WTC11 (cell line): ENCODE measurements at regions not wholly inside any gene's neighbourhood (a gene's known extent, or its start where the extent isn't known, plus 50 kb on each side); places are given as distances from the start of the nearest gene placed in this dataset.

Experiments used
- ATAC-seq: fragments of 200-7000 bp; cut with Tn5 transposase; 2 replicates; pipeline ENCODE4 v1.10.0; 2021; ENCODE audit warnings: mild to moderate bottlenecking, moderate library complexity
- CTCF ChIA-PET: fragments of 300-600 bp; sonication (Branson Sonifier 250); formaldehyde crosslinking; loops from one replicate; lab custom pipeline; 2021; ENCODE audit warnings: antibody characterized with exemption; lab: Charles Lee
- POLR2A ChIA-PET: fragments of 350-600 bp; sonication (Branson Sonifier 250); formaldehyde crosslinking; loops from one replicate; lab custom pipeline; 2021; ENCODE audit warnings: antibody characterized with exemption; lab: Charles Lee
- DNase-seq: peaks from one replicate; pipeline ENCODE4 v3.0.0; 2021; ENCODE audit warnings: low spot score
- H3K27ac Mint-ChIP-seq: 2 replicates; pipeline ENCODE4 v1.8.0; 2021; ENCODE audit warnings: mixed read lengths
- H3K27me3 Mint-ChIP-seq: 2 replicates; pipeline ENCODE4 v1.8.0; 2021; ENCODE audit warnings: low read depth, mild to moderate bottlenecking, moderate library complexity, mixed read lengths
- H3K36me3 Mint-ChIP-seq: 2 replicates; pipeline ENCODE4 v1.8.0; 2021; ENCODE audit warnings: mixed read lengths
- H3K4me1 Mint-ChIP-seq: 2 replicates; pipeline ENCODE4 v1.8.0; 2022; ENCODE audit warnings: mixed read lengths
- H3K4me3 Mint-ChIP-seq: 2 replicates; pipeline ENCODE4 v1.8.0; 2021; ENCODE audit warnings: mild to moderate bottlenecking, moderate library complexity, mixed read lengths
- H3K9me3 Mint-ChIP-seq: 2 replicates; pipeline ENCODE4 v1.8.0; 2021; ENCODE audit warnings: mixed read lengths
- ATF3 ChIP-seq: sonication (generic); formaldehyde crosslinking; conservative IDR thresholded peaks from 2 replicates; pipeline ENCODE4 v1.8.1; 2022; ENCODE audit warnings: mild to moderate bottlenecking, missing genetic modification reagents
- ETV6 ChIP-seq: sonication (generic); formaldehyde crosslinking; IDR thresholded peaks from 2 replicates; pipeline ENCODE4 v1.8.1; 2022; ENCODE audit warnings: mild to moderate bottlenecking, missing genetic modification reagents
- FOXP1 ChIP-seq: sonication (generic); formaldehyde crosslinking; IDR thresholded peaks from 2 replicates; pipeline ENCODE4 v1.8.0; 2022; ENCODE audit warnings: missing genetic modification reagents, mild to moderate bottlenecking, moderate library complexity, borderline replicate concordance
- GRHL2 ChIP-seq: fragments of 250-450 bp; sonication (Bioruptor Pico); IDR thresholded peaks from 2 replicates; pipeline ENCODE4 v1.8.0; 2022; ENCODE audit warnings: mild to moderate bottlenecking, moderate library complexity; ENCODE audit not compliant: insufficient replicate concordance, severe bottlenecking
- GTF2I ChIP-seq: fragments of 250-450 bp; sonication (Bioruptor Pico); conservative IDR thresholded peaks from 2 replicates; pipeline ENCODE4 v1.4.0; 2021; ENCODE audit warnings: mild to moderate bottlenecking
- IRF2 ChIP-seq: sonication (generic); formaldehyde crosslinking; IDR thresholded peaks from 2 replicates; pipeline ENCODE4 v1.8.0; 2022; ENCODE audit warnings: low read depth, missing genetic modification reagents, borderline replicate concordance
- JAZF1 ChIP-seq: fragments of 250-450 bp; sonication (Bioruptor Pico); IDR thresholded peaks from 2 replicates; pipeline ENCODE4 v1.9.0; 2021; ENCODE audit warnings: moderate library complexity, mild to moderate bottlenecking, inconsistent platforms
- SOX15 ChIP-seq: fragments of 250-450 bp; sonication (Bioruptor Pico); IDR thresholded peaks from 2 replicates; pipeline ENCODE4 v1.9.0; 2021; ENCODE audit warnings: mild to moderate bottlenecking
- SP1 ChIP-seq: sonication (generic); formaldehyde crosslinking; conservative IDR thresholded peaks from 2 replicates; pipeline ENCODE4 v1.8.1; 2022; ENCODE audit warnings: missing genetic modification reagents
- TEAD1 ChIP-seq: sonication (generic); formaldehyde crosslinking; IDR thresholded peaks from 2 replicates; pipeline ENCODE4 v1.8.0; 2022; ENCODE audit warnings: mild to moderate bottlenecking, missing genetic modification reagents
- TEAD4 ChIP-seq: sonication (generic); formaldehyde crosslinking; IDR thresholded peaks from 2 replicates; pipeline ENCODE4 v1.8.0; 2022; ENCODE audit warnings: mild to moderate bottlenecking, missing genetic modification reagents
- ZBTB21 ChIP-seq: sonication (generic); formaldehyde crosslinking; IDR thresholded peaks from 2 replicates; pipeline ENCODE4 v1.8.1; 2023; ENCODE audit warnings: mild to moderate bottlenecking, missing genetic modification reagents, borderline replicate concordance
- ZBTB43 ChIP-seq: sonication (generic); formaldehyde crosslinking; IDR thresholded peaks from 2 replicates; pipeline ENCODE4 v1.8.1; 2023; ENCODE audit warnings: mild to moderate bottlenecking, missing genetic modification reagents
- ZNF263 ChIP-seq: sonication (generic); formaldehyde crosslinking; IDR thresholded peaks from 2 replicates; pipeline ENCODE4 v1.8.1; 2022; ENCODE audit warnings: low read depth, mild to moderate bottlenecking, moderate library complexity, missing genetic modification reagents
- ZNF317 ChIP-seq: sonication (generic); formaldehyde crosslinking; IDR thresholded peaks from 2 replicates; pipeline ENCODE4 v1.8.1; 2023; ENCODE audit warnings: low read depth, mild to moderate bottlenecking, moderate library complexity, missing genetic modification reagents, borderline replicate concordance
- ZNF671 ChIP-seq: fragments of 250-450 bp; sonication (Bioruptor Pico); IDR thresholded peaks from 2 replicates; pipeline ENCODE4 v1.8.0; 2021; ENCODE audit warnings: mild to moderate bottlenecking
- TF ChIP-seq, protein P1 (sequence below): fragments of 250-450 bp; sonication (Bioruptor Pico); conservative IDR thresholded peaks from 2 replicates; pipeline ENCODE4 v1.9.0; 2021; ENCODE audit warnings: mild to moderate bottlenecking
- TF ChIP-seq, protein P2 (sequence below): sonication (generic); formaldehyde crosslinking; IDR thresholded peaks from 2 replicates; pipeline ENCODE4 v1.8.0; 2022; ENCODE audit warnings: mild to moderate bottlenecking, missing genetic modification reagents

DNA sequence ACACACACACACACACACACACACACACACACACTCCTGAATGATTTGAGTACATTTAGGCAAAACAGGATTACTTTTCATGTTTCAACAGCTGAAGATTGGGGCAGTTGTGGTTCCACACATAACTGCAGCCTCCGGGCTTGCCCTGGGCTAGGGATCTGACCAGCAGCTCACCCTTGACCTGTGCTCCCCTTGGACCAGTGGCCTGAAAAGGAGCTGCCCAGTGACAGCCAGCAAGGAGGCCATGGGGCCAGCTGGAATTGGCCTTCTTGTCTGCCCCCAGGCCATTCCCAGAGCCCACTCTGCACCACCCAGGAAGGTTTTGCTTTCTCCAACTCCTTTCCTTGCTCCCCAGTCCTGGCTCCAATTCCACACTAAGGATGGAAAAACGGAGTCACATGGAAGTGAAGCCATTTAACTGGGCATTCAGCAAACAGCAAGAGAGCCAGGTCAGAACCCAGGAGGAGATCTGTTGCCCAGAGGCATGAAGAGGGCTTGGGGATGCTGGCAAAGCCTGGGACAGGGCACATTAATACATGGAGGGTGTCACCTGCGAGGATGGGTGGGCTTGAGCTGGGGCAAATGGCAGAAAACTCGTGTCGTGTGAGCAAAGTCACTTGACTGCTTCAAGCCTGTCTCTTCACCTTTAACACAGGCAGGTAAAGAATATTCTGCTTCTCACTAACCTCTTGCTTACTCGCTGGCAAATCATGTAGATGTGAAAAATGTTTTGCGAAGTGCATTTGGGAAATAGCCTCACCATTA is 61.5 kb upstream of the GDF10 start:
- ATAC-seq (no peak), DNase-seq (no peak)
- H3K9me3 Mint-ChIP-seq, result no peaks in the 10 kb centered on the region
- TF ChIP-seq SP1 (CRISPR knock-in tag) (no peak), IRF2 (CRISPR knock-in tag) (no peak)
- TF ChIP-seq, protein P1, sequence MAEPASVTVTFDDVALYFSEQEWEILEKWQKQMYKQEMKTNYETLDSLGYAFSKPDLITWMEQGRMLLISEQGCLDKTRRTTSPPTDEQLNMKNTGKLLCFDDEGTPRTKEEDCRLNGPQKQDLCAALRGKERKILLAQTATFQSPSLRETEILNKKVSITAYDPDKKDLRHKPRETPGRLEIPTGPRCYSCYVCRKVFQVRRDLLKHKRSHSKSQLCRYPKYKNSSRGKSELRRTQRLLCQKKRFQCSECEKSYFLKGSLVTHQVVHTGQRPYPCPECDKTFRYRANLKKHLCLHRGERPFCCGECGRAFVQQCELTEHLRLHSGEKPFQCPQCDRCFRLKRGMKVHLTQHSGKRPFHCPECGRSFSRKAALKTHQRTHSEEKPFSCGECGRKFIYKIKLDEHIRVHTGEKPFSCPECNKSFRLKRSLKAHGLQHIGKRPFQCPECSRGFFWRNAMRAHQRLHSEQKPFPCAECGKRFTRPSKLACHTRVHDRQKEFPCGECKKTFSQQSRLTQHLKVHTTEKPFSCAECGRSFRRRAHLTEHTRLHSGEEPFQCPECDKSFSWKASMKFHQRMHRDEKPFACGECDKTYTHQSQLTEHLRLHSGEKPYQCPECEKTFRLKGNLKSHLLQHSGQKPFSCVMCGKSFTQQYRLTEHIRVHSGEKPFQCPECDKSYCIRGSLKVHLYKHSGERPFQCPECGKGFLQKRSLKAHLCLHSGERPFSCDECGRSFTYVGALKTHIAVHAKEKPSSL (CRISPR knock-in tag), result no peak
- H3K27ac Mint-ChIP-seq, result no peak overlapping the region
- ChIA-PET POLR2A (no interaction called here), CTCF (interaction anchor here (0.8 to 2.0 kb wide), 9 partner anchors 8 to 245 kb away, joined by 3 to 12 read pairs (median 5); no protein-coding TSS in a partner anchor)
- H3K4me1 Mint-ChIP-seq, result peaks cover 10% of the 10 kb centered on the region
- no peaks in the 10 kb centered on the region for H3K36me3 Mint-ChIP-seq
- no peak overlapping the region for H3K4me3 Mint-ChIP-seq
- no peaks in the 10 kb centered on the region for H3K27me3 Mint-ChIP-seq

DNA sequence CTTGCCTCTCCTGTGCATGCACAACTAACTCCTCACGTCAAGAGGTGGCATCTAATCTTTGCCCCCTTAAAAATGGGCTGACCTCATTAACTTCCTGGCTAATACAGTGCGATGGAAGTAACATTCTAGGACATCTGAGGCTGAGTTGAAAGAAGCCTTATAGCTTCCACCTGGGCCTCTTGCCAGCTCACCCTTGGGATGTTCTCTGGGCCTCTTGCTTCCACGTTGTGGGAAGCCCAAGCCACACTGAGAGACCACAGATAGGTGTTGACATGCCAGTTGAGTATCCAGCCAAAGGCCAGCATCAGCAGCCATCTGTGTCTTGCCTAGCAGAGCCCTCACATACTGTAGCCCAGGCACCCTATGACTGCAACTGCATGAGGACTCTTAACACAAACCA is 60.8 kb upstream of the GDF10 start:
- TF ChIP-seq TEAD1 (CRISPR knock-in tag) (no peak), GTF2I (CRISPR knock-in tag) (no peak)
- H3K4me3 Mint-ChIP-seq, result no peak overlapping the region
- POLR2A ChIA-PET, result no interaction called here
- H3K36me3 Mint-ChIP-seq, result no peaks in the 10 kb centered on the region
- ATAC-seq (no peak), DNase-seq (no peak)
- H3K4me1 Mint-ChIP-seq, result peaks cover 10% of the 10 kb centered on the region
- CTCF ChIA-PET, result interaction anchor here (0.8 to 2.2 kb wide), 2 partner anchors 192 to 246 kb away, joined by 3 to 11 read pairs; no protein-coding TSS in a partner anchor
- no peaks in the 10 kb centered on the region for H3K9me3 Mint-ChIP-seq
- no peaks in the 10 kb centered on the region for H3K27me3 Mint-ChIP-seq
- H3K27ac Mint-ChIP-seq, result no peak overlapping the region

GRCh38 chr10:47240173-47240572 is 59.8 kb upstream of the GDF10 start:
- no peak for TF ChIP-seq JAZF1
- TF ChIP-seq, protein P2, sequence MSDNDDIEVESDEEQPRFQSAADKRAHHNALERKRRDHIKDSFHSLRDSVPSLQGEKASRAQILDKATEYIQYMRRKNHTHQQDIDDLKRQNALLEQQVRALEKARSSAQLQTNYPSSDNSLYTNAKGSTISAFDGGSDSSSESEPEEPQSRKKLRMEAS (CRISPR knock-in tag), result no peak
- TF ChIP-seq ATF3 (CRISPR knock-in tag), result no peak
- no peak for TF ChIP-seq FOXP1 (CRISPR knock-in tag)
- no peak for TF ChIP-seq IRF2 (CRISPR knock-in tag)
- TF ChIP-seq ZBTB43 (CRISPR knock-in tag), result no peak
- no peak for TF ChIP-seq ZNF263 (CRISPR knock-in tag)
- no peak for TF ChIP-seq SOX15 (CRISPR knock-in tag)
- no peak for TF ChIP-seq GRHL2 (CRISPR knock-in tag)
- no peak for TF ChIP-seq ZNF317
- no peak for TF ChIP-seq ETV6
- no peak for TF ChIP-seq ZBTB21 (CRISPR knock-in tag)
- TF ChIP-seq TEAD4 (CRISPR knock-in tag), result no peak
- no peak for TF ChIP-seq ZNF671 (CRISPR knock-in tag)
- POLR2A ChIA-PET, result no interaction called here

More at GRCh38 chr10:47240173-47240572, 59.8 kb upstream of the GDF10 start:
- H3K36me3 Mint-ChIP-seq, result no peaks in the 10 kb centered on the region
- H3K4me1 Mint-ChIP-seq, result peaks cover 10% of the 10 kb centered on the region
- H3K9me3 Mint-ChIP-seq, result no peaks in the 10 kb centered on the region
- H3K27me3 Mint-ChIP-seq, result no peaks in the 10 kb centered on the region
- H3K27ac Mint-ChIP-seq, result no peak overlapping the region
- no peak overlapping the region for H3K4me3 Mint-ChIP-seq
- DNase-seq (no peak), ATAC-seq (no peak)
- CTCF ChIA-PET, result interaction anchor here (1.1 to 2.2 kb wide), 3 partner anchors 72 to 192 kb away, joined by 3 to 11 read pairs (median 6); no protein-coding TSS in a partner anchor
